B cell (primary cell): ENCODE measurements at regions not wholly inside any gene's neighbourhood (a gene's known extent, or its start where the extent isn't known, plus 50 kb on each side); places are given as distances from the start of the nearest gene placed in this dataset.

Experiments used
- ATAC-seq: fragments of 200-7000 bp; cut with Tn5 transposase; one replicate; pipeline ENCODE4 v1.10.0; 2021; ENCODE audit warnings: low read depth, mild to moderate bottlenecking, moderate number of reproducible peaks, moderate library complexity
- CTCF ChIA-PET: fragments of 350-600 bp; sonication (Branson Sonifier 250); formaldehyde crosslinking; loops from one replicate; lab custom pipeline; 2021; ENCODE audit warnings: antibody characterized with exemption, inconsistent platforms; lab: Charles Lee
- POLR2A ChIA-PET: fragments of 350-600 bp; sonication (Branson Sonifier 250); formaldehyde crosslinking; loops from one replicate; lab custom pipeline; 2021; ENCODE audit warnings: antibody characterized with exemption; lab: Charles Lee
- DNase-seq: peaks from one replicate; pipeline ENCODE4 v3.0.0; 2013
- H2AFZ ChIP-seq: 2 replicates; pipeline ENCODE4 v1.6.1; 2012; ENCODE audit warnings: mild to moderate bottlenecking, low read depth, low read length; ENCODE audit not compliant: insufficient read depth, poor library complexity, severe bottlenecking
- H3K27ac ChIP-seq, 2 donors: 1 replicate in 1 of 2; 2 replicates in 1 of 2; pipeline ENCODE4 v1.5.1; 2012 to 2013; ENCODE audit warnings: low read length in 2 of 2, mild to moderate bottlenecking in 2 of 2, moderate library complexity in 1 of 2
- H3K27me3 ChIP-seq, 4 experiments: fragments of 200-600 bp in 1 of 4; sonication (generic) in 1 of 4; replicated peaks in 1 of 4; 1 replicate in 2 of 4; 2 replicates in 2 of 4; pipeline versions ENCODE4 v1.6.1 to v1.7.0; 2013 to 2016; ENCODE audit warnings: low read length in 3 of 4, mild to moderate bottlenecking in 2 of 4, mixed read lengths in 1 of 4, moderate library complexity in 1 of 4; ENCODE audit not compliant: insufficient read depth in 4 of 4, control insufficient read depth in 3 of 4; ENCODE audit errors: control extremely low read depth in 1 of 4
- H3K36me3 ChIP-seq, 2 experiments: replicated peaks in 1 of 2; 1 replicate in 1 of 2; 2 replicates in 1 of 2; pipeline versions ENCODE4 v1.6.1 to v1.7.1; 2013; ENCODE audit warnings: low read length in 1 of 2; ENCODE audit not compliant: insufficient read depth in 2 of 2, control insufficient read depth in 1 of 2; ENCODE audit errors: control extremely low read depth in 1 of 2, extremely low read depth in 1 of 2
- H3K4me1 ChIP-seq, 2 donors: fragments of 200-600 bp in 1 of 2; sonication (generic) in 1 of 2; 1 replicate in 1 of 2; 2 replicates in 1 of 2; pipeline versions ENCODE4 v1.5.1 to v1.6.1; 2013 to 2017; ENCODE audit warnings: low read length in 2 of 2; ENCODE audit not compliant: control insufficient read depth in 2 of 2, insufficient read depth in 2 of 2
- H3K4me2 ChIP-seq: replicated peaks from 2 replicates; pipeline ENCODE3; 2012; ENCODE audit warnings: mild to moderate bottlenecking, low read depth, low read length; ENCODE audit not compliant: poor library complexity, severe bottlenecking
- H3K4me3 ChIP-seq, 5 experiments: fragments of 200-600 bp in 1 of 5; sonication (generic) in 1 of 5; 1 replicate in 3 of 5; 2 replicates in 2 of 5; pipeline versions ENCODE4 v1.5.1 to v1.7.0; 2011 to 2016; ENCODE audit warnings: low read length in 4 of 5, mild to moderate bottlenecking in 4 of 5, low read depth in 2 of 5, control low read depth in 1 of 5, moderate library complexity in 1 of 5; ENCODE audit not compliant: insufficient read depth in 1 of 5; ENCODE audit errors: control extremely low read depth in 1 of 5, extremely low read depth in 1 of 5
- H3K79me2 ChIP-seq: fragments of 200-600 bp; sonication (generic); one replicate; pipeline ENCODE4 v1.6.0; 2016; ENCODE audit warnings: low read length; ENCODE audit not compliant: control insufficient read depth, insufficient read depth
- H3K9ac ChIP-seq: fragments of 200-600 bp; sonication (generic); 2 replicates; pipeline ENCODE4 v1.6.1; 2017; ENCODE audit warnings: mild to moderate bottlenecking, low read length, moderate library complexity
- H3K9me3 ChIP-seq, 3 donors: one replicate each; pipeline versions ENCODE4 v1.6.1 to v1.7.1; 2013; ENCODE audit warnings: low read length in 2 of 3; ENCODE audit not compliant: control insufficient read depth in 2 of 3, insufficient read depth in 1 of 3; ENCODE audit errors: control extremely low read depth in 1 of 3
- H4K20me1 ChIP-seq: 2 replicates; pipeline ENCODE4 v1.6.0; 2012; ENCODE audit warnings: mild to moderate bottlenecking, low read length; ENCODE audit not compliant: insufficient read depth, control insufficient read depth, poor library complexity, severe bottlenecking
- H3K27ac Mint-ChIP-seq: one replicate; pipeline ENCODE4 v1.8.0; 2021; ENCODE audit warnings: mixed read lengths
- H3K27me3 Mint-ChIP-seq: one replicate; pipeline ENCODE4 v1.8.0; 2021; ENCODE audit warnings: mixed read lengths
- H3K4me1 Mint-ChIP-seq: one replicate; pipeline ENCODE4 v1.8.0; 2021; ENCODE audit warnings: mixed read lengths
- H3K4me3 Mint-ChIP-seq: one replicate; pipeline ENCODE4 v1.8.0; 2021; ENCODE audit warnings: mixed read lengths
- H3K9me3 Mint-ChIP-seq: one replicate; pipeline ENCODE4 v1.8.0; 2022; ENCODE audit warnings: mixed read lengths; ENCODE audit not compliant: insufficient read depth
- EZH2 ChIP-seq: IDR thresholded peaks from 2 replicates; pipeline ENCODE4 v1.6.1; 2012; ENCODE audit warnings: borderline replicate concordance, low read depth, mild to moderate bottlenecking, moderate library complexity, low read length; ENCODE audit not compliant: insufficient read depth, poor library complexity, severe bottlenecking
- WGBS: methylation state at CpG from one replicate; pipeline ENCODE4 v1.1.5; 2013; ENCODE audit warnings: missing lambda C conversion rate; ENCODE audit not compliant: insufficient coverage; 5-methylcytosine and 5-hydroxymethylcytosine counted together
- intact Hi-C: fragments of 100-400 bp; cut with micrococcal nuclease; formaldehyde crosslinking; loops from one replicate; pipeline ENCODE4 v1.10.0; 2022
- TF ChIP-seq, protein P1 (sequence below): fragments of 200-600 bp; IDR thresholded peaks from one replicate; pipeline ENCODE4 v1.8.0; 2022; ENCODE audit warnings: antibody characterized with exemption, mild to moderate bottlenecking

- no peak for ATAC-seq
- intact Hi-C loops, result no loop called here
- Histone ChIP-seq H4K20me1 (no peaks in the 10 kb centered on the region), H3K9me3 (peaks cover 0 to 4% (median 0%) of the 10 kb centered on the region in 3 donors), H3K9ac (no peak overlapping the region), H2AFZ (no peak overlapping the region), H3K27me3 (no peaks in the 10 kb centered on the region), H3K27ac (no peak overlapping the region), H3K4me2 (no peak overlapping the region), H3K36me3 (no peaks in the 10 kb centered on the region), H3K4me1 (peaks cover 7 to 12% of the 10 kb centered on the region in 2 donors), H3K4me3 (no peak overlapping the region), H3K79me2 (no peaks in the 10 kb centered on the region)
- no peaks in the 10 kb centered on the region for H3K9me3 Mint-ChIP-seq
- CTCF ChIA-PET, result interaction anchor here (1.1 kb wide), 1 partner anchor 10 kb away, joined by 4 read pairs; no protein-coding TSS in a partner anchor
- no peak overlapping the region for H3K4me3 Mint-ChIP-seq
- no peak for DNase-seq
- POLR2A ChIA-PET, result no interaction called here
- no peak overlapping the region for H3K27ac Mint-ChIP-seq
- no peaks in the 10 kb centered on the region for H3K27me3 Mint-ChIP-seq
- peaks cover 26% of the 10 kb centered on the region for H3K4me1 Mint-ChIP-seq
- TF ChIP-seq, protein P1, sequence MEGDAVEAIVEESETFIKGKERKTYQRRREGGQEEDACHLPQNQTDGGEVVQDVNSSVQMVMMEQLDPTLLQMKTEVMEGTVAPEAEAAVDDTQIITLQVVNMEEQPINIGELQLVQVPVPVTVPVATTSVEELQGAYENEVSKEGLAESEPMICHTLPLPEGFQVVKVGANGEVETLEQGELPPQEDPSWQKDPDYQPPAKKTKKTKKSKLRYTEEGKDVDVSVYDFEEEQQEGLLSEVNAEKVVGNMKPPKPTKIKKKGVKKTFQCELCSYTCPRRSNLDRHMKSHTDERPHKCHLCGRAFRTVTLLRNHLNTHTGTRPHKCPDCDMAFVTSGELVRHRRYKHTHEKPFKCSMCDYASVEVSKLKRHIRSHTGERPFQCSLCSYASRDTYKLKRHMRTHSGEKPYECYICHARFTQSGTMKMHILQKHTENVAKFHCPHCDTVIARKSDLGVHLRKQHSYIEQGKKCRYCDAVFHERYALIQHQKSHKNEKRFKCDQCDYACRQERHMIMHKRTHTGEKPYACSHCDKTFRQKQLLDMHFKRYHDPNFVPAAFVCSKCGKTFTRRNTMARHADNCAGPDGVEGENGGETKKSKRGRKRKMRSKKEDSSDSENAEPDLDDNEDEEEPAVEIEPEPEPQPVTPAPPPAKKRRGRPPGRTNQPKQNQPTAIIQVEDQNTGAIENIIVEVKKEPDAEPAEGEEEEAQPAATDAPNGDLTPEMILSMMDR, result no peak
- TF ChIP-seq EZH2, result no peak
These were observed 257.2 kb downstream of the TTLL7 start for GRCh38 chr1:83741770-83742169.

DNA sequence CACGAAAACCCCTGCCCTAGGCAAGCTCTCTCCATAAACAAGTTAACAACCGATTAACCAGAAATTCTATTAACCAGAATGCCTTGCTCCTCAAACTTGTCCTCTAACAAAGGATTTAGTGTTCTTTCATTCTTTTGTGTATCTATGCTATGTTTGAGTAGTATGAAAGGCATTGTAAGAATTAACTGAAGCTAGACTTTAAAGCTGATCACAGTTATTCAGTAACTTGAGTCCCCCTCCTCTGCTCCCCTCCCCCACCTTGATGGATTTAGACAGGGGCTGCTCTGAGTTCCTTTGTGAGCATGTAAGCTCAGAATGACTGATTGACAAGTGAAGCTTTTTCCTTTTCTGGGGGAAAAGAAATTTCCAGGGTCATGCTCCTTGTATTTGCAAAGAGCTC, 257.6 kb downstream of the TTLL7 start:
- peaks cover 0 to 4% (median 0%) of the 10 kb centered on the region in 3 donors for H3K9me3 ChIP-seq
- H3K9ac ChIP-seq, result no peak overlapping the region
- ChIA-PET POLR2A (no interaction called here), CTCF (interaction anchor here (1.1 kb wide), 1 partner anchor 10 kb away, joined by 4 read pairs; no protein-coding TSS in a partner anchor)
- no peak overlapping the region for H3K4me2 ChIP-seq
- ATAC-seq, result no peak
- no peaks in the 10 kb centered on the region for H3K27me3 Mint-ChIP-seq
- no peaks in the 10 kb centered on the region for H3K9me3 Mint-ChIP-seq
- no peak for TF ChIP-seq EZH2
- TF ChIP-seq, protein P1, result no peak
- peaks cover 22% of the 10 kb centered on the region for H3K4me1 Mint-ChIP-seq
- no peak overlapping the region for H3K4me3 ChIP-seq
- H2AFZ ChIP-seq, result no peak overlapping the region
- H3K27ac Mint-ChIP-seq, result no peak overlapping the region
- H4K20me1 ChIP-seq, result no peaks in the 10 kb centered on the region
- no CpG with 5 or more reads among the region's 2 CpGs for WGBS
- DNase-seq, result no peak
- no peaks in the 10 kb centered on the region for H3K79me2 ChIP-seq
- peaks cover 5 to 8% of the 10 kb centered on the region in 2 donors for H3K4me1 ChIP-seq
- no peak overlapping the region for H3K4me3 Mint-ChIP-seq
- no peaks in the 10 kb centered on the region for H3K36me3 ChIP-seq
- no peaks in the 10 kb centered on the region for H3K27me3 ChIP-seq
- intact Hi-C loops, result no loop called here
- H3K27ac ChIP-seq, result no peak overlapping the region
